GM19351 (cell line): ENCODE measurements at regions not wholly inside any gene's neighbourhood (a gene's known extent, or its start where the extent isn't known, plus 50 kb on each side); places are given as distances from the start of the nearest gene placed in this dataset.

Source experiments
- ATAC-seq: cut with Tn5 transposase; IDR thresholded peaks from one replicate; pipeline ENCODE4 v1.9.1; 2021; ENCODE audit warnings: mild to moderate bottlenecking, moderate library complexity; ENCODE audit not compliant: unreplicated experiment

- no peak for ATAC-seq
These were observed 160.3 kb downstream of the ETS2 start for GRCh38 chr21:38965910-38966504.

DNA sequence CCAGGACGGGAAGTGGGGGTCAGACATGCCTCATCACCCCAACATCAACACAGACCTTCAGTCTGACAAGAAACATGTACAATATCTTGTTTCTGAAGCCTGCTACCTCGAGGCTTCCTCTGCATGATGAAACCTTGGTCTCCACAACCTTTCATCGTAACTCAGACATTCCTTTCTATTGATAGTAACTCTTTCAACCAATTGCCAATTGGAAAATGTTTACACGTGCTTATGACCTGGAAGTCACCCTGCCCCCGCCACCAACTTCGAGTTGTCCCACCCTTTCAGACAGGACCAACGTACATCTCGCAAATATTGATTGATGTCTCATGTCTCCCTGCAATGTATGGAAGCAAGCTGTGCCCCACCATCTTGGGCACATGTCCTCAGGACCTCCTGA, 159.5 kb downstream of the ETS2 start:
- ATAC-seq, result no peak

DNA sequence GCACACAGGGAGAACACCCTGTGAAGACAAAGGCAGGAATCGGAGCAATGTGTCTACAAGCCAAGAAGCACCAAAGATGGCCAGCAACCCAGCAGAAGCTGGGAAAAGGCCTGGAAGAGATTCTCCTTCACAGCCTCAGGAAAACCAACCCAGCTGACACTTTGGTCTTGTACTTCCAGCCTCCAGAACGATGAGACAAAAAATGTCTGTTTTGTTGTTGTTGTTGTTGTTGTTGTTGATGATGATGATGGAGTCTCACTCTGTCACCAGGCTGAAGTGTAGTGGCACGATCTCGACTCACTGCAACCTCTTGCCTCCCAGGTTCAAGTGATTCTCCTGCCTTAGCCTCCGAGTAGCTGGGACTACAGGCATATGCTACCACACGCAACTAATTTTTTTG, 157.3 kb downstream of the ETS2 start:
- no peak for ATAC-seq

GRCh38 chr21:38960251-38960650, 154.5 kb downstream of the ETS2 start:
- no peak for ATAC-seq

DNA sequence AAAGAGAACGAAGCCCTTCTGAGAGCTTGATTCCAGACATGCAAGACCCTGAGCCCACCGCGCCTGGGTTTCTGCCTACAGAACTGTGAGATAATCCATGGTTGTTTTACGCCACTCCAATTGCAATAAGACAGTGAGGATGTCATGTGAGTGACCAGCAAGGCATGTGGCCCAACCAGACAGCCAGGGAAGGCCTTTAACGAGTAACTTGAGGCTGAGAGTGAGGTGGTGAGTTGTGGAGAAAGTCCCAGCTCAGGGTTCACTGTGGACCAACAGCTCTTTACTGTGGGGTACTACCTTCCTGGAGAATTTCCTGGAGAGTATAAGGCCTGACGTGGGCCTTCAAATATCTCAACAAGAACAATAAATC, 153.9 kb downstream of the ETS2 start:
- ATAC-seq, result no peak

DNA sequence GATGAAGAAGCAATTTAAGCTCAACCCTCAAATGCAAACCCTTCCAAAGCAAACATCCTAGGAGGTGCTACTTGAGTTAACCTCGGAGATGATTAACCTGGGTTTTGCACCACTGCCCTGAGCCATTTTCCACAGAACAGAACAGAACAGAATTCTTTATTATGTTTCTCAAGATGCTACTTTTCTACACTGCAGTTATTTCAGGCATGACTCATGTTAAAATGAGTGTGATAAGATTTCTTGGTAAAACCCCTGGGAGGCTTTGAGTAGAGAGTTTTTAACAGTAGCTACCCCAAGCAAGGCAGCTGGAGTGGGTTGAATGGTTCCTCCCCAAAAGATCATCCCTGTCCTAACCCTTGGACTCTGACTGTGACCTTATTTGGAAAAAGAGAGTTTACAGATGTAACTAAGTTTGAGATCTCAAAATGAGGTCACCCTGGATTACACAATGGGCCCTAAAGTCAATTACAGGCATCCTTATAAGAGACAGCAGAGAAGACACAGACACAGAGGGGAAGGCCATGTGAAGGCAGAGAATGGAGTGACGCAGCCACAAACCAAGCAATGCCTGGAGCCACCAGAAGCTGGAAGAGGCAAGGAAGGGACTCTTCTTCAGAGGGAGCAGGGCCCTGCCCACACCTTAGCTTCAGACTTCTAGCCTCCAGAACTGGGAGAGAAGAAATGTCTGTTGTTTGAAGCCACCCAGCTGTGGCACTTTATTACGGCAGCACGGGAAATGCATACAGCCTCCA, 153.4 kb downstream of the ETS2 start:
- ATAC-seq, result no peak

DNA sequence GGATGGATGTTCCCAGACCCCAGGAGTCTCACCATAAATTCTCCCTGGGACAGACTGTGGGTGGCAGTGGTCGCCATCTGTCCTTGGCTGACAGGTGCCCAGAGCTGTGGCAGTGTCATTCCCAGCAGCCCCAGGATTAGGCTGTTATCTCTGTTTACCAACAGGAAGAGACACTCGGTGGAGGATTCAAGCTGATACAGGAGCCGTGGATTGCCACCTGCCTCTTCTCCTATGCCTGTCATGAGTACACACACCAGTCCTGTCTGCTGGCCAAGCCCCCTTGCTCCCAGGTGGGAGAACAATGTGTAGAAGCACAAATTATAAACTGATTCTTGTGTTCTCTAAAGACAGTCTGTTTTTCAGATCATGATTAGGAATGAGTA, 152.6 kb downstream of the ETS2 start:
- ATAC-seq, result no peak

- no peak for ATAC-seq
These were observed 152.0 kb downstream of the ETS2 start for GRCh38 chr21:38957575-38958322.

- no peak for ATAC-seq
These were observed 151.3 kb downstream of the ETS2 start for GRCh38 chr21:38956856-38957571.

GRCh38 chr21:38956521-38956855, 150.8 kb downstream of the ETS2 start:
- ATAC-seq, result no peak

GRCh38 chr21:38956007-38956406, 150.3 kb downstream of the ETS2 start:
- ATAC-seq, result no peak

- no peak for ATAC-seq
These were observed 149.8 kb downstream of the ETS2 start for GRCh38 chr21:38955495-38955894.

GRCh38 chr21:38954588-38955004, 148.9 kb downstream of the ETS2 start:
- ATAC-seq, result no peak

DNA sequence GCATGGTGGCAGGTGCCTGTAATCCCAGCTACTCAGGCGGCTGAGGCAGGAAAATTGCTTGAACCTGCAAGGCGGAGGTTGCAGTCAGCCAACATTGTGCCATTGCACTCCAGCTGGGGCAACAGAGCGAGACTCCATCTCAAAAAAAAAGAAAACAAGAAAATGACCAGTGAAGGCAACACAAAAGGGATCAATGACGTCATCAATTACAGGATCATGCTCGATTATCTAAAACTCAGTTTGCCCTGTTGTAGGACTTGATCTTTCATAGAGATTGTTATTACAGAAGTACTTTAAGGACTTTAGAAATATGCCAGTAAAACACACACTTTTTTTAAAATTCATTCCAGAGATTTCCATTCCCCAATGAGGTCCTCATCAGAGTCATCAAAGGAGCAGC, 147.8 kb downstream of the ETS2 start:
- ATAC-seq, result no peak

DNA sequence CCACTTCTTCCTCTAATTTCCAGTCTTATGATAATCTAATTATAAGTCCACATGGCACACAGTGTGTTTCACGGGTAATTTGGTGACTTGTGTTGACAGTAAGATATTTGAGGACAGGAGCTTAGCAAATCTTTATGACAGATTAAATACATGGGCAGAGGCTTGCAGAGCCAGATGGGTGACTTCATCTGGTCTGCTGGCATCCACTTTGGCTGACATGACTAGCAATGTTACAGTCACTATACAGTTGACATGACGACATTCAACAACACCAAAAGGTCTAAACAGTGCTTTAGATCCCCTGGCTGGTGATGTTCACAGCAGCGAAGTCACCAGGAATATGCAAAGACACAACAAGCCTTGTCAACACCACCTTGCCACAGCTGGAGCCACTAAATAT, 147.2 kb downstream of the ETS2 start:
- no peak for ATAC-seq

DNA sequence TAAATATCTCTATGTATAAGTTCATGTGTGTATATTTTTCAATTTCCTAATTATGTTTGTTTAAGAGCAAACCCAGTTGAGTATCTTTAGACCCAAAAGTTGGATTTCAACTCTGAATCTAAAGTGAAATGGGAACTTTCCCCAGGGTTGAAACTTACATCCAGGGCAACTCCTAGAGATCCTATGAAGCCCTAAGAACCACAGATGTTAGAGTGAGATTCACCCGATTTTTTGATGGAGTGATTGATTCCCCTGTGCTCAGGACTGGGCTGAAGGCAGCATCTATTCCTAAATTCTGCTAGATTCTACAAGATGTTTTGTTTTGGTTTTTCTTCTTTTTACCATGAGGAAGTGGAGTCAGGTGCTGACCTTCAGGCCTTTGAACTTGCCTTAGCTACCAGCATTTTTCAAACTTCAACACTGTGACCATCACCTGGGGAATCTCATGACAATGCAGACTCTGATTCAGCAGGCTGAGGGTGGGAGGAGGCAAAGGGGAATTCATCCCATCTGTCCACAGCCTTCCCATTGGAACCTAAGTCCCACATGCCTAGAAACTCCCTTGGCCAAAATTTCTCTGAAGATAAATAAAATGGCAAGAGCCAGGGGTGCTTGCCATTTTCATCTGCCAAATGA, 145.5 kb downstream of the ETS2 start:
- no peak for ATAC-seq

DNA sequence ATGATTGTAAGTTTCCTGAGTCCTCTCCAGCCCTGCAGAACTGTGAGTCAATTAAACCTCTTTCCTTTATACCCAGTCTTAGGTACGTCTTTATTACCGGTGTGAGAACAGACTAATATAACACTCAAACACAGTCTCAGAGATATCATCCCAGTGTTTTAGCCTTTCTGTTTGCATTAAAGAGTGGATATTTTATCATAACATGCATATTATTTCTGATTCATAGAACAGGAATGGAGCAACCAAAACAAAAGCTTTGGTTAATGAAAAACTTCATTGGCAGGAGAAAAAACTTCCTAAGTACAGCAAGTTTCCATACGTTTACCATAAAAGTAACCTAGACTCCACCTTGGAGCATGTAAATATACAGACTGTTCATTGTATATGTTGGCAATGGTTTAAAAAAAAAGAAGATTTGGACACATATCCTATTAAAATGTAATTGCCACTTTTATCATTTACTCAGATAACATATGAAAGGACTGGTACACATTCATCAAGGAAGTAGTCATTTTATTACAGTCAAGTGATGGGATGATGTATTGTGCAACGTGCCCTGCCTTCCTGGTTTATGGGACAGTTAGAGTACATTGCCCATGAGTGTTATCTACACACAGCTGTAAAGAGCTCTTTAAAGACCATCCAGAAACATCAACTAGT, 144.8 kb downstream of the ETS2 start:
- ATAC-seq, result no peak

DNA sequence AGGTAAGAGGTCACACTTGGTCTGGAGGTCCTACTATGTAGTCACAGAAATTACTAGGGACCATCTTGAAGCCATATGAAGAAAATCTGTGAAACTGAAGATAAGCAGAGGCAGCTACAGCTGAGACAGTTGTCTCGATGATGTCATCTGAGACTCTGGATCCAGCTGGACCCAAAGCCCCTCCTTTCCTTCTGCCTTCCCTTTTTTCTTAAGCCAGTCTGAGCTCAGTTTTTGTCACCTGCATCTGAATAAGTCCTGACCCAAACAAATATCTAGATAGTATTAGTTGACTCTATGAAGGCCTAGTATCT, 143.3 kb downstream of the ETS2 start:
- ATAC-seq, result no peak

GRCh38 chr21:38948377-38949069, 142.8 kb downstream of the ETS2 start:
- ATAC-seq, result no peak

GRCh38 chr21:38945545-38946245, 140.0 kb downstream of the ETS2 start:
- no peak for ATAC-seq
